ENCODE measurements at regions not wholly inside any gene's neighbourhood (a gene's known extent, or its start where the extent isn't known, plus 50 kb on each side); places are given as distances from the start of the nearest gene placed in this dataset.
"Not testable (repeated sequence)": the region's sequence is repeated elsewhere in the genome, so short reads cannot be mapped to it uniquely, and the experiment has no call there.

- DNase-seq (ENCODE audit: low read depth, low spot score) = no peak
Measured at GRCh38 chr16:54879681-54880080, 51.0 kb upstream of the IRX5 start.

GRCh38 chr16:54878301-54878700, 52.4 kb upstream of the IRX5 start:
- DNase-seq (ENCODE audit: low read depth, low spot score) = no peak

GRCh38 chr16:54875443-54875842, 55.2 kb upstream of the IRX5 start:
- DNase-seq (ENCODE audit: low read depth, low spot score) = peak; percentile 4

- DNase-seq (ENCODE audit: low read depth, low spot score) = not testable (repeated sequence)
Measured at GRCh38 chr16:54873716-54874373, 56.8 kb upstream of the IRX5 start.

- DNase-seq (ENCODE audit: low read depth, low spot score) = no peak
Measured at GRCh38 chr16:54873071-54873470, 57.6 kb upstream of the IRX5 start.

- DNase-seq (ENCODE audit: low read depth, low spot score) = no peak
Measured at GRCh38 chr16:54870151-54870550, 60.5 kb upstream of the IRX5 start.

- no peak for DNase-seq (ENCODE audit: low read depth, low spot score)
Measured at GRCh38 chr16:54867302-54867832, 63.3 kb upstream of the IRX5 start.

GRCh38 chr16:54862529-54862928, 68.1 kb upstream of the IRX5 start:
- DNase-seq (ENCODE audit: low read depth, low spot score) = no peak

- no peak for DNase-seq (ENCODE audit: low read depth, low spot score)
Measured at GRCh38 chr16:54856871-54857270, 73.8 kb upstream of the IRX5 start.

GRCh38 chr16:54847609-54848008, 83.1 kb upstream of the IRX5 start:
- no peak for DNase-seq (ENCODE audit: low read depth, low spot score)

- DNase-seq (ENCODE audit: low read depth, low spot score) = no peak
Measured at GRCh38 chr16:54847207-54847606, 83.5 kb upstream of the IRX5 start.

- DNase-seq (ENCODE audit: low read depth, low spot score) = no peak
Measured at GRCh38 chr16:54846766-54847165, 83.9 kb upstream of the IRX5 start.

- no peak for DNase-seq (ENCODE audit: low read depth, low spot score)
Measured at GRCh38 chr16:54843424-54843750, 87.3 kb upstream of the IRX5 start.

- DNase-seq (ENCODE audit: low read depth, low spot score) = no peak
Measured at GRCh38 chr16:54842743-54843423, 87.8 kb upstream of the IRX5 start.

- no peak for DNase-seq (ENCODE audit: low read depth, low spot score)
Measured at GRCh38 chr16:54829691-54830090, 101.0 kb upstream of the IRX5 start.

- no peak for DNase-seq (ENCODE audit: low read depth, low spot score)
Measured at GRCh38 chr16:54822892-54823291, 107.8 kb upstream of the IRX5 start.

GRCh38 chr16:54822492-54822891, 108.2 kb upstream of the IRX5 start:
- DNase-seq (ENCODE audit: low read depth, low spot score) = no peak

- DNase-seq (ENCODE audit: low read depth, low spot score) = no peak
Measured at GRCh38 chr16:54821731-54822130, 108.9 kb upstream of the IRX5 start.

GRCh38 chr16:54817940-54818574, 112.6 kb upstream of the IRX5 start:
- DNase-seq (ENCODE audit: low read depth, low spot score) = peak; percentile 46

GRCh38 chr16:54817432-54817831, 113.2 kb upstream of the IRX5 start:
- peak; percentile 10 for DNase-seq (ENCODE audit: low read depth, low spot score)

GRCh38 chr16:54816471-54816870, 114.2 kb upstream of the IRX5 start:
- no peak for DNase-seq (ENCODE audit: low read depth, low spot score)

GRCh38 chr16:54815177-54815576, 115.5 kb upstream of the IRX5 start:
- no peak for DNase-seq (ENCODE audit: low read depth, low spot score)

GRCh38 chr16:54813778-54814177, 116.9 kb upstream of the IRX5 start:
- no peak for DNase-seq (ENCODE audit: low read depth, low spot score)

All from ELF-1 (cell line).